ENCODE measurements at regions not wholly inside any gene's neighbourhood (a gene's known extent, or its start where the extent isn't known, plus 50 kb on each side); places are given as distances from the start of the nearest gene placed in this dataset.
"Not testable (repeated sequence)": the region's sequence is repeated elsewhere in the genome, so short reads cannot be mapped to it uniquely, and the experiment has no call there.

DNA sequence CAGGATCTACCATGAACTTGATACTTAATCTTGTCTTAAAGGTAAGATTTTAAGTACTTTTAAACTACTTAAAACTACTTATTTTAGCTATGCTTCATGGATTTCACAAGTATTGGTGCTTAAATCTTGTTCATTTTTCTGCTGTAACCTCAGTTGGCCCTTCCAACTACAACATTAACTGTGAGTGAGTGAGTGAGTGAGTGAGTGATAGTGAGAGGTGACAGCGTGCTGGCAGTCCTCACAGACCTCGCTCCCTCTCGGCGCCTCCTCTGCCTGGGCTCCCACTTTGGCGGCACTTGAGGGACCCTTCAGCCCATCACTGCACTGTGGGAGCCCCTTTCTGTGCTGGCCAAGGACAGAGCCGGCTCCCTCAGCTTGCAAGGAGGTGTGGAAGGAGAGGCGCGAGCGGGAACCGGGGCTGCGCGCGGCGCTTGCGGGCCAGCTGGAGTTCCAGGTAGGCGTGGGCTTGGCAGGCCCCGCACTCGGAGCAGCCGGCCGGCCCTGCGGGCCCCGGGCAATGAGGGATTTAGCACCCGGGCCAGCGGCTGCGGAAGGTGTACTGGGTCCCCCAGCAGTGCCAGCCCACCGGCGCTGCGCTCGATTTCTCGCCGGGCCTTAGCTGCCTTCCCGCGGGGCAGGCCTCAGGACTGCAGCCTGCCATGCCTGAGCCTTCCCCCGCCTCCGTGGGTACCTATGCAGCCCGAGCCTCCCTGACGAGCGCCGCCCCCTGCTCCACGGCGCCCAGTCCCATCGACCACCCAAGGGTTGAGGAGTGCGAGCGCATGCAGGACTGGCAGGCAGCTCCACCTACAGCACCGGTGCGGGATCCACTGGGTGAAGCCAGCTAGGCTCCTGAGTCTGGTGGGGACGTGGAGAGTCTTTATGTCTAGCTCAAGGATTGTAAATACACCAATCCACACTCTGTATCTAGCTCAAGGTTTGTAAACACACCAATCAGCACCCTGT lies 1558.6 kb upstream of the SEL1L start:
- CTCF ChIA-PET = not testable (repeated sequence)

GRCh38 chr14:83096092-83096491 lies 1562.4 kb upstream of the SEL1L start:
- Mint-ChIP-seq H3K27me3 (no peaks in the 10 kb centered on the region), H3K9me3 (ENCODE audit: low read depth) (peaks cover 18% of the 10 kb centered on the region), H3K36me3 (no peaks in the 10 kb centered on the region), H3K27ac (no peak overlapping the region), H3K4me3 (no peak overlapping the region), H3K4me1 (no peaks in the 10 kb centered on the region)
- DNase-seq (no peak), ATAC-seq (no peak)
- CTCF ChIA-PET = no interaction called here

More for the DNA sequence above, 1558.6 kb upstream of the SEL1L start:
- not testable (repeated sequence) for H3K27me3 Mint-ChIP-seq, H3K36me3 Mint-ChIP-seq, H3K4me1 Mint-ChIP-seq, ATAC-seq, H3K27ac Mint-ChIP-seq, H3K4me3 Mint-ChIP-seq, DNase-seq
- peaks cover 18% of the 10 kb centered on the region for H3K9me3 Mint-ChIP-seq (ENCODE audit: low read depth)

GRCh38 chr14:83101846-83102245 lies 1568.2 kb upstream of the SEL1L start:
- no peak for DNase-seq
- Mint-ChIP-seq H3K27ac (no peak overlapping the region), H3K36me3 (no peaks in the 10 kb centered on the region), H3K4me3 (no peak overlapping the region), H3K27me3 (no peaks in the 10 kb centered on the region), H3K4me1 (no peaks in the 10 kb centered on the region), H3K9me3 (ENCODE audit: low read depth) (peaks cover 5% of the 10 kb centered on the region)
- ATAC-seq = no peak
- CTCF ChIA-PET = no interaction called here

- no peaks in the 10 kb centered on the region for H3K4me1 Mint-ChIP-seq
- no peak for DNase-seq
Observed at GRCh38 chr14:83118029-83118428, 1584.4 kb upstream of the SEL1L start.

GRCh38 chr14:83120187-83120586 lies 1586.5 kb upstream of the SEL1L start:
- Mint-ChIP-seq H3K4me1 (no peaks in the 10 kb centered on the region), H3K9me3 (ENCODE audit: low read depth) (peaks cover 13% of the 10 kb centered on the region), H3K36me3 (no peaks in the 10 kb centered on the region), H3K27ac (no peak overlapping the region), H3K4me3 (no peak overlapping the region), H3K27me3 (no peaks in the 10 kb centered on the region)
- DNase-seq (no peak), ATAC-seq (no peak)
- CTCF ChIA-PET = no interaction called here

More at GRCh38 chr14:83118029-83118428, 1584.4 kb upstream of the SEL1L start:
- no peak overlapping the region for H3K27ac Mint-ChIP-seq
- H3K4me3 Mint-ChIP-seq = no peak overlapping the region
- H3K9me3 Mint-ChIP-seq (ENCODE audit: low read depth) = peaks cover 8% of the 10 kb centered on the region
- no peak for ATAC-seq
- no peaks in the 10 kb centered on the region for H3K27me3 Mint-ChIP-seq
- H3K36me3 Mint-ChIP-seq = no peaks in the 10 kb centered on the region
- CTCF ChIA-PET = no interaction called here

GRCh38 chr14:83126076-83126475 lies 1592.4 kb upstream of the SEL1L start:
- no peak for ATAC-seq
- no peak for DNase-seq
- Mint-ChIP-seq H3K27ac (no peak overlapping the region), H3K9me3 (ENCODE audit: low read depth) (peaks cover 10% of the 10 kb centered on the region), H3K4me1 (no peaks in the 10 kb centered on the region), H3K27me3 (no peaks in the 10 kb centered on the region), H3K4me3 (no peak overlapping the region), H3K36me3 (no peaks in the 10 kb centered on the region)
- CTCF ChIA-PET = no interaction called here

GRCh38 chr14:83128783-83129182 lies 1595.1 kb upstream of the SEL1L start:
- no peaks in the 10 kb centered on the region for H3K4me1 Mint-ChIP-seq

GRCh38 chr14:83129496-83129895 lies 1595.8 kb upstream of the SEL1L start:
- Mint-ChIP-seq H3K4me3 (no peak overlapping the region), H3K36me3 (no peaks in the 10 kb centered on the region), H3K9me3 (ENCODE audit: low read depth) (peaks cover 4% of the 10 kb centered on the region), H3K27me3 (no peaks in the 10 kb centered on the region), H3K4me1 (no peaks in the 10 kb centered on the region), H3K27ac (no peak overlapping the region)
- ATAC-seq = no peak
- CTCF ChIA-PET = no interaction called here
- DNase-seq = no peak

More at GRCh38 chr14:83128783-83129182, 1595.1 kb upstream of the SEL1L start:
- CTCF ChIA-PET = no interaction called here
- no peak for DNase-seq
- no peak for ATAC-seq
- no peaks in the 10 kb centered on the region for H3K27me3 Mint-ChIP-seq
- H3K27ac Mint-ChIP-seq = no peak overlapping the region
- H3K36me3 Mint-ChIP-seq = no peaks in the 10 kb centered on the region
- no peak overlapping the region for H3K4me3 Mint-ChIP-seq
- peaks cover 4% of the 10 kb centered on the region for H3K9me3 Mint-ChIP-seq (ENCODE audit: low read depth)

DNA sequence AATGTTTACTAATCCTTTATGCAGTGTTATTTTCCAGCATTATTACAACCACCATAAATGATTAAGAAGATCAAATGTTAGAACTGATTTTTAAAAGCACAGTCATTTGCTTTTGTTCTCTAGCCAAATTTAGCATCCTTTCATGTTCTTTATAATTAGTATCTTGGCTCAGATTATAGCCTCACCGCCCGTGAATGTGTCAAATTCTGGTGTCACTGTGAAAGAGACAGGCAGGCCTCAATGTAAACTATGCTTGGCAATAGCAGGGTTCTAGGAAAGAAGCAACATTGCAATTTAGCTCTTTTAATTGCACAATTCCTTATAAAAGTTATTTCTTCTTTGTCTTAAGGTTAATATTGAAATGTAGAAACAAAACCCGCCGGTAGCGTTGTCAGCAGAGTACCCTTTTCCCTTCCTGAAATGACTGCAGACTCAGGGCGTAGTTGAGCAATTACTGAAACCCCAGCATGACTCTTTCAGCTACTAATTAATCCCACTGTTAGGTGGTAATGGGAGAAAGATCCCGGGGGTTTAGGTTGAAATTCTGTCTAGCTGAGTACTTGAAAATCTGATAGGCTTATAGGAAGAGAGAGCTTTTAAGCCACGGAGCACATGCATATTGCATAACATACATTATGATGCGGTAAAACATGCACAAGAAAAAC lies 1600.5 kb upstream of the SEL1L start:
- no peak overlapping the region for H3K27ac Mint-ChIP-seq
- CTCF ChIA-PET = no interaction called here
- H3K9me3 Mint-ChIP-seq (ENCODE audit: low read depth) = no peaks in the 10 kb centered on the region

DNA sequence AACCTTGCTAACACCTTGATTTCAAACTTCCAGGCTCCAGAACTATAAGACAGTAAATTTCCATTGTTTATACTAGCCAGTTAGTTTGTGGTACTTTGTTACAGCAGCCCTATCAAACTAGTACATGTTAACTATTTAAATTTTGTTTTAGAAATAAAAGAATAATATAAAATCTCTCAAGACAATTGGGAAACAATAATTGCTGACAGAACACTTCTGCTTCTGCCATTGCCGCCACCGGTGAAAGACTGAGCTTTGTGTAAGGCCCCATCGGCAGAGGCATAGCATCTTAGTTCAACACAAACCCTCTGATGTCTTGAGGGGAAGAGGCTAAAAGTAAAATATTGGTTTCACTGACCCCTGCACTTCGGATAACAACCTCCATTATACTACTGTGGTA lies 1607.1 kb upstream of the SEL1L start:
- no peaks in the 10 kb centered on the region for H3K36me3 Mint-ChIP-seq
- H3K4me1 Mint-ChIP-seq = no peaks in the 10 kb centered on the region
- no peak for ATAC-seq
- H3K27me3 Mint-ChIP-seq = no peaks in the 10 kb centered on the region
- no peak for DNase-seq
- no peaks in the 10 kb centered on the region for H3K9me3 Mint-ChIP-seq (ENCODE audit: low read depth)
- H3K4me3 Mint-ChIP-seq = no peak overlapping the region
- CTCF ChIA-PET = no interaction called here
- no peak overlapping the region for H3K27ac Mint-ChIP-seq

More for the DNA sequence above, 1600.5 kb upstream of the SEL1L start:
- Mint-ChIP-seq H3K27me3 (no peaks in the 10 kb centered on the region), H3K36me3 (no peaks in the 10 kb centered on the region), H3K4me1 (no peaks in the 10 kb centered on the region), H3K4me3 (no peak overlapping the region)
- ATAC-seq (no peak), DNase-seq (no peak)

DNA sequence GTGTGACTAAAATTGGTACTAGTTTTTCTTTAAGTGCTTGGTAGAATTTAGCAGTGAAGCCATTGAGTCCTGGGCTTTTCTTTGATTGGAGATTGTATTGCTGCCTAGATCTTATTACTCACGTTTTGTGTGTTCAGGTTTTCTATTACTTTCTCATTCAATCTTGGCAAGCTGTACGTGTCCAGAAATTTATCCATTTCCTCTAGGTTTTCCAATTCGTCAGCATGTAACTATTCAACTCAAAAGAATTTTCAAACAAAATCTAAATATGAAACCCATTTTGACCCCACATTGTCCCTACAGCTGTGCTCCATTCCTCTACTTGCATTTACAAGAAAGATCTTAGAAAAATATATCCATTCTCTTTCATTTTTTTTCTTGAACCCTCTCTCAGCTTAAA lies 1613.4 kb upstream of the SEL1L start:
- Mint-ChIP-seq H3K4me1 (no peaks in the 10 kb centered on the region), H3K36me3 (no peaks in the 10 kb centered on the region), H3K27me3 (no peaks in the 10 kb centered on the region), H3K27ac (no peak overlapping the region), H3K9me3 (ENCODE audit: low read depth) (peaks cover 11% of the 10 kb centered on the region), H3K4me3 (no peak overlapping the region)
- ATAC-seq = no peak
- DNase-seq = no peak
- CTCF ChIA-PET = no interaction called here

- ATAC-seq = no peak
- CTCF ChIA-PET = no interaction called here
- H3K4me1 Mint-ChIP-seq = no peaks in the 10 kb centered on the region
- H3K4me3 Mint-ChIP-seq = no peak overlapping the region
- no peaks in the 10 kb centered on the region for H3K36me3 Mint-ChIP-seq
- DNase-seq = no peak
- peaks cover 11% of the 10 kb centered on the region for H3K9me3 Mint-ChIP-seq (ENCODE audit: low read depth)
- no peak overlapping the region for H3K27ac Mint-ChIP-seq
- H3K27me3 Mint-ChIP-seq = no peaks in the 10 kb centered on the region
Observed at GRCh38 chr14:83151571-83151970, 1617.9 kb upstream of the SEL1L start.

DNA sequence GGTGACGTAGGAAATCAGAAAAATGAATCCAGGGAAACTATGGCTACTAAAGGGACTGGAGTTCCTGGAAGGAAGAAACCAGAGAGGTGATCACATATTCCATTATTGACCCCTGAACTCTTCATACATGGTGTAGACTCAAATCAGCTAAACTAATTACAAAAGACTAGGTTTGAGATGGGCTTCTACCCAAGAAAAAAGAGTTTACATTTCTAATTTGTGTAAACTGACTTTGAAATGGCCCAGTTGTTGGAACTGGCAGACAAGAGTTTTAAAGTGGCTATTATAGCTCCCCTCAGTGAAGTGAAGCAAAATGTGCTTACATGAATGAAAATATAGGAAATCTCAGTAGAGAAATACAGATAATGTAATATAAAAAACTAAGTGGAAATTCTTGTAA lies 1619.4 kb upstream of the SEL1L start:
- CTCF ChIA-PET = no interaction called here
- H3K36me3 Mint-ChIP-seq = no peaks in the 10 kb centered on the region
- H3K4me3 Mint-ChIP-seq = no peak overlapping the region
- peaks cover 11% of the 10 kb centered on the region for H3K9me3 Mint-ChIP-seq (ENCODE audit: low read depth)
- H3K27ac Mint-ChIP-seq = no peak overlapping the region
- no peaks in the 10 kb centered on the region for H3K4me1 Mint-ChIP-seq
- DNase-seq = no peak
- no peaks in the 10 kb centered on the region for H3K27me3 Mint-ChIP-seq
- ATAC-seq = no peak

DNA sequence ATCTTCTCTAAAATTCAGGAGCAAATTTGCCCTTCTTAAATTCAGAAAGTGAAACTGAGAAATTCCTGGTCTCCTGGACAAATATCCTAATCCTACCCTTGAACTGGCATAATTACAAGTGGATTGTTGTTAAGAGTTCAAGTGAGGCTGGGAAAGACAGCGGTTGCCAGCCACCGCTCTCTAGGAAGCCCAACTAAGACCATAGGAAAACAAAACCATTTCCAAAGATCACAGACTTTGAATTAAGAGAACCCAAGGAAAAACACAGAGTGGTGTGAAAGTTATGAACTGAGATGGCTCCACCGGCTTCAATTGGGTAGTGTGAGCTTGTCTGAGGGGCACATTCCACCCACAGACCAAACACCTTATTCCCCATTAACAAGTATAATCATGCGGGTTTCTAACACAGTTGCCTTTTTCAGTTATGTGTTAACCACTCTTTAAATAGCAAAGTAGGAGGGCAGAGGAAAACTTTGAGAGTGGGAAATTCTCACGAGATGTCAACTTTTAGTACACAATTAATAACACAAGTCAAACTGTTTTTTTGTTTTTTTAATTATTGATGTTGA lies 1628.8 kb upstream of the SEL1L start:
- Mint-ChIP-seq H3K36me3 (no peaks in the 10 kb centered on the region), H3K27me3 (no peaks in the 10 kb centered on the region), H3K9me3 (ENCODE audit: low read depth) (peaks cover 10% of the 10 kb centered on the region), H3K4me3 (no peak overlapping the region), H3K4me1 (no peaks in the 10 kb centered on the region), H3K27ac (no peak overlapping the region)
- ATAC-seq = no peak
- no peak for DNase-seq
- CTCF ChIA-PET = no interaction called here

Measured in activated CD8-positive, alpha-beta memory T cell treated with anti-CD3 and anti-CD28 coated beads, Interleukin-2, amount 10 ng/mL, durations not matched to agents 7 days and 5 days (primary cell).